ENCODE measurements at regions not wholly inside any gene's neighbourhood (a gene's known extent, or its start where the extent isn't known, plus 50 kb on each side); places are given as distances from the start of the nearest gene placed in this dataset.

DNA sequence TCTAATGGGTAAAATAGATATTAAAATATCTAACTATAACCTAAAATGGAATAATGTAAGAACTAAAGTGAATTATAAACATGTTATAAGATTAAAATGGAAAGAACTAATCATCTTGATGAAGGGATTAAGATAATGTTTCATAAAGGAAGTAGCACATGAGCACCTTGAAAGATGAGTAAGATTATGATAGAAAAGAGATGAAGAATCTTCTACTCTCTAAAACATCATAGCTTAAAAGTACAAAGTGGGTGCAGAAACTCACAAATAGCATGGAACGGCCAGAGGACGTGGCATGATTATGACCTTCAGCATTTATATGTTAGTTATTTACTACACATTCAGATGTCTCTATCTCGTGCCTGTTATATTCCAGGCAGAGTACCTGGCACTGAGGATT, 76.2 kb upstream of the COL5A2 start:
- Histone ChIP-seq H3K79me2 (replicated peaks; ENCODE audit: insufficient read depth) (no peaks in the 10 kb centered on the region), H3K4me2 (no peak overlapping the region), H3K27ac (ENCODE audit: low read depth) (no peak overlapping the region), H3K36me3 (ENCODE audit: insufficient read depth) (no peaks in the 10 kb centered on the region), H2AFZ (no peak overlapping the region), H3K27me3 (ENCODE audit: insufficient read depth) (no peaks in the 10 kb centered on the region), H3K4me3 (no peak overlapping the region), H4K20me1 (replicated peaks; ENCODE audit: insufficient read depth) (no peaks in the 10 kb centered on the region), H3K4me1 (ENCODE audit: insufficient read depth) (peaks cover 8% of the 10 kb centered on the region; the same call in 1 of the 2 replicates), H3F3A (replicated peaks; ENCODE audit: low read depth) (no peaks in the 10 kb centered on the region), H3K9me2 (ENCODE audit: insufficient read depth) (no peaks in the 10 kb centered on the region)
- DNase-seq (ENCODE audit: low spot score), result no peak
- no peak for ATAC-seq
- Mint-ChIP-seq H3K27ac (no peak overlapping the region), H3K4me1 (peaks cover 5% of the 10 kb centered on the region; the same call in 2 of the 3 replicates), H3K27me3 (ENCODE audit: insufficient read depth, low read depth, poor library complexity) (peaks cover 2% of the 10 kb centered on the region), H3K4me3 (no peak overlapping the region), H3K36me3 (ENCODE audit: low read depth) (no peaks in the 10 kb centered on the region), H3K9me3 (no peaks in the 10 kb centered on the region; the same call in 2 of the 3 replicates)
- TF ChIP-seq CREB1 (CRISPR knock-in tag; IDR thresholded peaks at IDR 0.05; ENCODE audit: low read depth), result no peak
- no peak for TF ChIP-seq ZNF114 (CRISPR knock-in tag; IDR thresholded peaks at IDR 0.05)
- TF ChIP-seq, protein P1, sequence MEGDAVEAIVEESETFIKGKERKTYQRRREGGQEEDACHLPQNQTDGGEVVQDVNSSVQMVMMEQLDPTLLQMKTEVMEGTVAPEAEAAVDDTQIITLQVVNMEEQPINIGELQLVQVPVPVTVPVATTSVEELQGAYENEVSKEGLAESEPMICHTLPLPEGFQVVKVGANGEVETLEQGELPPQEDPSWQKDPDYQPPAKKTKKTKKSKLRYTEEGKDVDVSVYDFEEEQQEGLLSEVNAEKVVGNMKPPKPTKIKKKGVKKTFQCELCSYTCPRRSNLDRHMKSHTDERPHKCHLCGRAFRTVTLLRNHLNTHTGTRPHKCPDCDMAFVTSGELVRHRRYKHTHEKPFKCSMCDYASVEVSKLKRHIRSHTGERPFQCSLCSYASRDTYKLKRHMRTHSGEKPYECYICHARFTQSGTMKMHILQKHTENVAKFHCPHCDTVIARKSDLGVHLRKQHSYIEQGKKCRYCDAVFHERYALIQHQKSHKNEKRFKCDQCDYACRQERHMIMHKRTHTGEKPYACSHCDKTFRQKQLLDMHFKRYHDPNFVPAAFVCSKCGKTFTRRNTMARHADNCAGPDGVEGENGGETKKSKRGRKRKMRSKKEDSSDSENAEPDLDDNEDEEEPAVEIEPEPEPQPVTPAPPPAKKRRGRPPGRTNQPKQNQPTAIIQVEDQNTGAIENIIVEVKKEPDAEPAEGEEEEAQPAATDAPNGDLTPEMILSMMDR (conservative IDR thresholded peaks at IDR 0.05; ENCODE audit: low read depth in 2 of 2), result no peak
- TF ChIP-seq POLR2AphosphoS5 (IDR thresholded peaks at IDR 0.05; ENCODE audit: low read depth), result no peak
- no peak for TF ChIP-seq NANOG (IDR thresholded peaks at IDR 0.05; ENCODE audit: borderline replicate concordance)
- TF ChIP-seq, protein P2, sequence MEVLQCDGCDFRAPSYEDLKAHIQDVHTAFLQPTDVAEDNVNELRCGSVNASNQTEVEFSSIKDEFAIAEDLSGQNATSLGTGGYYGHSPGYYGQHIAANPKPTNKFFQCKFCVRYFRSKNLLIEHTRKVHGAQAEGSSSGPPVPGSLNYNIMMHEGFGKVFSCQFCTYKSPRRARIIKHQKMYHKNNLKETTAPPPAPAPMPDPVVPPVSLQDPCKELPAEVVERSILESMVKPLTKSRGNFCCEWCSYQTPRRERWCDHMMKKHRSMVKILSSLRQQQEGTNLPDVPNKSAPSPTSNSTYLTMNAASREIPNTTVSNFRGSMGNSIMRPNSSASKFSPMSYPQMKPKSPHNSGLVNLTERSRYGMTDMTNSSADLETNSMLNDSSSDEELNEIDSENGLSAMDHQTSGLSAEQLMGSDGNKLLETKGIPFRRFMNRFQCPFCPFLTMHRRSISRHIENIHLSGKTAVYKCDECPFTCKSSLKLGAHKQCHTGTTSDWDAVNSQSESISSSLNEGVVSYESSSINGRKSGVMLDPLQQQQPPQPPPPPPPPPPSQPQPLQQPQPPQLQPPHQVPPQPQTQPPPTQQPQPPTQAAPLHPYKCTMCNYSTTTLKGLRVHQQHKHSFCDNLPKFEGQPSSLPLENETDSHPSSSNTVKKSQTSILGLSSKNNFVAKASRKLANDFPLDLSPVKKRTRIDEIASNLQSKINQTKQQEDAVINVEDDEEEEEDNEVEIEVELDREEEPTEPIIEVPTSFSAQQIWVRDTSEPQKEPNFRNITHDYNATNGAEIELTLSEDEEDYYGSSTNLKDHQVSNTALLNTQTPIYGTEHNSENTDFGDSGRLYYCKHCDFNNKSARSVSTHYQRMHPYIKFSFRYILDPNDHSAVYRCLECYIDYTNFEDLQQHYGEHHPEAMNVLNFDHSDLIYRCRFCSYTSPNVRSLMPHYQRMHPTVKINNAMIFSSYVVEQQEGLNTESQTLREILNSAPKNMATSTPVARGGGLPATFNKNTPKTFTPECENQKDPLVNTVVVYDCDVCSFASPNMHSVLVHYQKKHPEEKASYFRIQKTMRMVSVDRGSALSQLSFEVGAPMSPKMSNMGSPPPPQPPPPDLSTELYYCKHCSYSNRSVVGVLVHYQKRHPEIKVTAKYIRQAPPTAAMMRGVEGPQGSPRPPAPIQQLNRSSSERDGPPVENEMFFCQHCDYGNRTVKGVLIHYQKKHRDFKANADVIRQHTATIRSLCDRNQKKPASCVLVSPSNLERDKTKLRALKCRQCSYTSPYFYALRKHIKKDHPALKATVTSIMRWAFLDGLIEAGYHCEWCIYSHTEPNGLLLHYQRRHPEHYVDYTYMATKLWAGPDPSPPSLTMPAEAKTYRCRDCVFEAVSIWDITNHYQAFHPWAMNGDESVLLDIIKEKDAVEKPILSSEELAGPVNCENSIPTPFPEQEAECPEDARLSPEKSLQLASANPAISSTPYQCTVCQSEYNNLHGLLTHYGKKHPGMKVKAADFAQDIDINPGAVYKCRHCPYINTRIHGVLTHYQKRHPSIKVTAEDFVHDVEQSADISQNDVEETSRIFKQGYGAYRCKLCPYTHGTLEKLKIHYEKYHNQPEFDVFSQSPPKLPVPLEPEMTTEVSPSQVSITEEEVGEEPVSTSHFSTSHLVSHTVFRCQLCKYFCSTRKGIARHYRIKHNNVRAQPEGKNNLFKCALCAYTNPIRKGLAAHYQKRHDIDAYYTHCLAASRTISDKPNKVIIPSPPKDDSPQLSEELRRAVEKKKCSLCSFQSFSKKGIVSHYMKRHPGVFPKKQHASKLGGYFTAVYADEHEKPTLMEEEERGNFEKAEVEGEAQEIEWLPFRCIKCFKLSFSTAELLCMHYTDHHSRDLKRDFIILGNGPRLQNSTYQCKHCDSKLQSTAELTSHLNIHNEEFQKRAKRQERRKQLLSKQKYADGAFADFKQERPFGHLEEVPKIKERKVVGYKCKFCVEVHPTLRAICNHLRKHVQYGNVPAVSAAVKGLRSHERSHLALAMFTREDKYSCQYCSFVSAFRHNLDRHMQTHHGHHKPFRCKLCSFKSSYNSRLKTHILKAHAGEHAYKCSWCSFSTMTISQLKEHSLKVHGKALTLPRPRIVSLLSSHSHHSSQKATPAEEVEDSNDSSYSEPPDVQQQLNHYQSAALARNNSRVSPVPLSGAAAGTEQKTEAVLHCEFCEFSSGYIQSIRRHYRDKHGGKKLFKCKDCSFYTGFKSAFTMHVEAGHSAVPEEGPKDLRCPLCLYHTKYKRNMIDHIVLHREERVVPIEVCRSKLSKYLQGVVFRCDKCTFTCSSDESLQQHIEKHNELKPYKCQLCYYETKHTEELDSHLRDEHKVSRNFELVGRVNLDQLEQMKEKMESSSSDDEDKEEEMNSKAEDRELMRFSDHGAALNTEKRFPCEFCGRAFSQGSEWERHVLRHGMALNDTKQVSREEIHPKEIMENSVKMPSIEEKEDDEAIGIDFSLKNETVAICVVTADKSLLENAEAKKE (CRISPR knock-in tag; IDR thresholded peaks at IDR 0.05), result no peak
- TF ChIP-seq EZH2phosphoT487 (IDR thresholded peaks at IDR 0.05; ENCODE audit: unreplicated experiment), result no peak
- TF ChIP-seq, protein P3, sequence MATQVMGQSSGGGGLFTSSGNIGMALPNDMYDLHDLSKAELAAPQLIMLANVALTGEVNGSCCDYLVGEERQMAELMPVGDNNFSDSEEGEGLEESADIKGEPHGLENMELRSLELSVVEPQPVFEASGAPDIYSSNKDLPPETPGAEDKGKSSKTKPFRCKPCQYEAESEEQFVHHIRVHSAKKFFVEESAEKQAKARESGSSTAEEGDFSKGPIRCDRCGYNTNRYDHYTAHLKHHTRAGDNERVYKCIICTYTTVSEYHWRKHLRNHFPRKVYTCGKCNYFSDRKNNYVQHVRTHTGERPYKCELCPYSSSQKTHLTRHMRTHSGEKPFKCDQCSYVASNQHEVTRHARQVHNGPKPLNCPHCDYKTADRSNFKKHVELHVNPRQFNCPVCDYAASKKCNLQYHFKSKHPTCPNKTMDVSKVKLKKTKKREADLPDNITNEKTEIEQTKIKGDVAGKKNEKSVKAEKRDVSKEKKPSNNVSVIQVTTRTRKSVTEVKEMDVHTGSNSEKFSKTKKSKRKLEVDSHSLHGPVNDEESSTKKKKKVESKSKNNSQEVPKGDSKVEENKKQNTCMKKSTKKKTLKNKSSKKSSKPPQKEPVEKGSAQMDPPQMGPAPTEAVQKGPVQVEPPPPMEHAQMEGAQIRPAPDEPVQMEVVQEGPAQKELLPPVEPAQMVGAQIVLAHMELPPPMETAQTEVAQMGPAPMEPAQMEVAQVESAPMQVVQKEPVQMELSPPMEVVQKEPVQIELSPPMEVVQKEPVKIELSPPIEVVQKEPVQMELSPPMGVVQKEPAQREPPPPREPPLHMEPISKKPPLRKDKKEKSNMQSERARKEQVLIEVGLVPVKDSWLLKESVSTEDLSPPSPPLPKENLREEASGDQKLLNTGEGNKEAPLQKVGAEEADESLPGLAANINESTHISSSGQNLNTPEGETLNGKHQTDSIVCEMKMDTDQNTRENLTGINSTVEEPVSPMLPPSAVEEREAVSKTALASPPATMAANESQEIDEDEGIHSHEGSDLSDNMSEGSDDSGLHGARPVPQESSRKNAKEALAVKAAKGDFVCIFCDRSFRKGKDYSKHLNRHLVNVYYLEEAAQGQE (IDR thresholded peaks at IDR 0.05; ENCODE audit: unreplicated experiment), result no peak
- TF ChIP-seq ZNF331 (CRISPR knock-in tag; IDR thresholded peaks at IDR 0.05; ENCODE audit: low read depth), result no peak
- TF ChIP-seq, protein P4, sequence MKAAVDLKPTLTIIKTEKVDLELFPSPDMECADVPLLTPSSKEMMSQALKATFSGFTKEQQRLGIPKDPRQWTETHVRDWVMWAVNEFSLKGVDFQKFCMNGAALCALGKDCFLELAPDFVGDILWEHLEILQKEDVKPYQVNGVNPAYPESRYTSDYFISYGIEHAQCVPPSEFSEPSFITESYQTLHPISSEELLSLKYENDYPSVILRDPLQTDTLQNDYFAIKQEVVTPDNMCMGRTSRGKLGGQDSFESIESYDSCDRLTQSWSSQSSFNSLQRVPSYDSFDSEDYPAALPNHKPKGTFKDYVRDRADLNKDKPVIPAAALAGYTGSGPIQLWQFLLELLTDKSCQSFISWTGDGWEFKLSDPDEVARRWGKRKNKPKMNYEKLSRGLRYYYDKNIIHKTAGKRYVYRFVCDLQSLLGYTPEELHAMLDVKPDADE (IDR thresholded peaks at IDR 0.05), result no peak
- no peak for TF ChIP-seq STAT1 (IDR thresholded peaks at IDR 0.05; ENCODE audit: unreplicated experiment)
- no peak for TF ChIP-seq JUNB (IDR thresholded peaks at IDR 0.05; ENCODE audit: unreplicated experiment)
- TF ChIP-seq EZH2 (IDR thresholded peaks at IDR 0.05; ENCODE audit: low read depth, unreplicated experiment), result no peak

All from GM23338 (cell line).